NCI-H748 (cell line): ENCODE measurements at regions not wholly inside any gene's neighbourhood (a gene's known extent, or its start where the extent isn't known, plus 50 kb on each side); places are given as distances from the start of the nearest gene placed in this dataset.

Experiments used
- DNase-seq: peaks from one replicate; lab custom pipeline; 2025; ENCODE audit not compliant: unreplicated experiment; lab: John Stamatoyannopoulos, UW

DNA sequence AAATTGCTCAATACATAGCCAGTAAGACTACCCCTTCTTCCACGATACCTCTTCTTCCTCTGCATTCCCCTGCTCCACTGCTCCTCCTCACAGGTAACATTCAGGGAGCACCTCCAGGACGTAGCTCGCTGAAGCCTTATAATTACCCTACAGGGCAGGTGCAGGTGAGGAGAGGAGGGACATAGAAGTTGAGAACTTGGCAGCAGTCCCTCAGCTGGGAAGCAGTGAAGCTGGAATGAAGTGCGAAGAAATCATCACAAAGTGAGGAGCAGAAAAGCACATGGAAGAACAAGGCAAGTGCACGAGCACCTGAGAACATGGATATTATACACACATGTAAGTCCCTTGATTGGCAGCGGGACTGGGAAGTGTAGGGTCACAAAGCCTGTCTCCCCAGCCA is 118.2 kb downstream of the HSD17B3 start:
- DNase-seq: no peak

DNA sequence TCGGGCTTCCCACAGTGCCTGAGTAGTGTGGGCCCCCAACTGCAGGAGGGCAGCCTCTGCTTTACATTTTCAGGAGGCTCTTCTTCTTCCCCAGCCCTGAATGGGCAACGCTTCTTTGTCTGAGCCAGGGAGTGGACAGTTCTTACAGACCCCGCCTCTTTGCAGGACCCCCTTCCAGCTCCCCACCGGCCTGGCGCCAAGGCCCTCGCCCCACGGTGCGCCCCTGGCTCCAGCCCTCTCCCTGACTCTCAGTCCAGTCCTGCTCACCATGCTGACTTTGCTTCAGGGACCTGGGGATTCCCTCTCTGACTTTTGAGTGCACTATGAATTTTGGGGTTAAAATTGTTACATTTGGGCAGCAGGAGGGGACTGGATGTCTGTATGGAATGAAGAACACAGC is 123.8 kb downstream of the HSD17B3 start:
- DNase-seq: no peak

- DNase-seq: no peak
Measured at GRCh38 chr9:96177719-96178028, 124.3 kb downstream of the HSD17B3 start.

DNA sequence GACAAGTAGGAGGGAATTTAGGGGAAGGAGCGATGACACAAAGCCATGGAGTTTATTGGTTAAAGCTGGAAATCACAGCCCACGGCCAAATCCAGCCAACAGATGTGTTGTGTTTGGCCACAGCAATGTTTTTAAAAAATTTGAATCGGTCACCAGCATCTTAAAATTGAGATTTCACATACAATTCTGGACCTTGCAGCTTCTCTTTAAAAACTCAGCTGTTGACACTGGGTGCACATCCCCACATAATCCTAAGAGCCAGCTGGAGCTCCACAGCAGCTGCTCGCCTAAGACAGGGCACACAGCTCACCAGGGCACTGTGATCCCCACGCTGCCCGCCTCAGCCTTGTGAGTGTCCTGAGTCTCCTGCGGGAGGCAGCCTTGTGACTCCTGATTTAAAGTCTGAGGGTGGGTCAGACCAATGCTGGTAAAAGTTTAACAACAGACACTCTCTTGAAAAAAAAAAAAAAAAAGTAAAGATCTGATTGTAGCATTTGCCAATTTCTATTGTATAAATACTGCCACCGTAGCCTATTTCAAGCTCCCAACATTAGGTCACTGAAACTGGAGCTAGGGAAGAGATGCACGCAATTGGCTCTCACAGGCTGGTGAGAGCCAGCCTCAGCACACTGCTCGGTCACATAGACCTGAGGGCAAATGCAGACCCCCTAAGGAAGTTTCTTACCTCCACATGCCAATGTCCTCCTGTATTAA is 124.8 kb downstream of the HSD17B3 start:
- DNase-seq: no peak

- DNase-seq: no peak
Measured at GRCh38 chr9:96175796-96176195, 126.2 kb downstream of the HSD17B3 start.

DNA sequence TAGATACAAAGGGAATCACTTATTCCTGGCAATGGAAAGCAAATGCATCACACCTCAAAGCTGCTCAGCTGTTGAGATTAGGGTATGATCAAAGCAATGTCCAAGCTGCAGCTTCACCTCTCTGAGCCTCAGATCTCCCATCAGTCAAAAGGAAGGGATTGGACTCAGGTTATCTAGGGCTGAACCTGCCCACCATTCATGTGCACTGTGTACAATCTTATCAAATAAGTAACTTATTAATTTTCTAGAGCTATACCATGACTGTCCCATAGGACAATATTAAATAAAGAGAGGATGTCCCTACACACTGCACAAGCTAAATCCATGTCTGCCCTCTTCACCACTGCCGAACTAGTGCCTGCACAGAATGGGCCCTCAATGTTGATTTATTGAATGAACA is 127.0 kb downstream of the HSD17B3 start:
- no peak for DNase-seq

DNA sequence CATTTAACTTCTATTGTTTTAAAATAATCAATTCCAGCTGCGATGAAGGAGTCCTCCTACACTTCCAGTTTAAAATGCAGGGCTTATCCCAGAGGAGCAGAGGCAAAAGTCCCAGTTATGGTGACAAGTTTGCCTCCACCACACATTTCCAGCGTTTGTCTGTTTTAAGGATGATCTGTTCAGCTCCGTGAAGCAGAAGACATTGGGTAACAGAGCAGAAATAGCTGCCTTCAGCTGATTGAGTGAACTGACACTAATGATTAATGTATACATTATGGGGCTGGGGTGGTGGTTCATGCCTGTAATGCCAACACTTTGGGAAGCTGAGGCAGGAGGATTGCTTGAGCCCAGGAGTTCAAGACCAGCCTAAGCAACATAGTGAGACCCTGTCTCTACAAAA is 127.6 kb downstream of the HSD17B3 start:
- DNase-seq: no peak

GRCh38 chr9:96173640-96174039 is 128.3 kb downstream of the HSD17B3 start:
- DNase-seq: no peak

DNA sequence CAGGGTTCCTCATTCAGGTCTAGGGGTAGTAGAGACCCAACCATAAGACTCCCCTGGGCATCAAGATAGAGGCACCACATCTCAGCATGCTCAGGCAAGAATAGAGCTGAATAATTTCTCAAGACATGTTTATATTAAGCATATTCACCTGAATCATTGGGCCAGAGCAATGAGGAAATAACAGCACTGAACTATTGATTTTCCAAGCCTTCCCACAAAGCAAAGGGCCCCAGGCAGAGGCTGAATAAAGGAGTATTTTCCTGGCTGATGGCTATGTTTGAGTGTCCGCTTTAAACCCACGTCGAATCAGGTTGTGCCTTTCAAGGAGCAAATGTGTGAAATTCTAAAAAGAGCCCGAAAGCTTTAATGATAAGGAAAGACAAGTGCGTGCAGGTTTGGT is 129.2 kb downstream of the HSD17B3 start:
- DNase-seq: no peak

DNA sequence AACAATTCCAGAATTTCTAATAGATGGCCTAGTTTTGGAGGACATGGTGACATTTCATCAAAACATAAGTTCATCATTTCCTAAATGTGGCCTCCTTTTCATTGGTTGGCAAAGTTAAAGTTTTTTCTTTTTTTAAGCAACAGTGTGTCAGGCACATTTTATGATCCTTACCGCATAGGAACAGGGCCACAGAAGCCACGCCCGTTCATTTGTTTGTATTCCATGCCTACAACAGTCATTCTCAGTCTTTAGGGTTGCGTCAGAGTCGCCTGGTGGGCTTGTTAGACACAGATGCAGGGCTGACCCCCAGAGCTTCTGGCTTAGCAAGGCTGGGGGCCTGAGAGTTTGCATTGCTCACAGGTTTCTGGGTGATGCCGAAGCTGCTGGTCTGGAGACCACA is 130.2 kb downstream of the HSD17B3 start:
- DNase-seq: no peak

- DNase-seq: no peak
Measured at GRCh38 chr9:96169901-96170300, 132.1 kb downstream of the HSD17B3 start.

- peak; percentile 41 for DNase-seq
Measured at GRCh38 chr9:96169484-96169883, 132.5 kb downstream of the HSD17B3 start.

- DNase-seq: no peak
Measured at GRCh38 chr9:96168882-96169281, 133.1 kb downstream of the HSD17B3 start.

DNA sequence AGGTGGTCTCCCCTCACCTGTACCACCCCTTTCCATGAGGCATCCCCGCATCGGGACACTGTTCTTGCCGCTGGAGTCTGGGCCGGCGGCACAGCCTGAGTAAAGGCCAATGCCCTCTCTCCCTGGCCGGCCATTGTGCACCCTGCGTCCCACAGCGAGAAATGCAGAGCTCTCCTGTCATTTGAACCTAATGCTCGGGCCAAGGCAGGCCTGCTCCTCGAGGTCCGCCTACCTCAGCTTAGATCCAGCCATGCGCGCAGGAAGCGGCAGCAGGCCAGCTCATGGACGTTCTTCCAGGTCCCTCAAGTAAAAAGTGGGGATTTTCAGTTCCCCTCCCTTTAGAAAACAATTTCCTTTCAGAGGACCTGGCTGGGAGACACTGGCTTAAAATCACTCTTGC is 135.0 kb downstream of the HSD17B3 start:
- no peak for DNase-seq

- DNase-seq: no peak
Measured at GRCh38 chr9:96164268-96164683, 137.7 kb downstream of the HSD17B3 start.

DNA sequence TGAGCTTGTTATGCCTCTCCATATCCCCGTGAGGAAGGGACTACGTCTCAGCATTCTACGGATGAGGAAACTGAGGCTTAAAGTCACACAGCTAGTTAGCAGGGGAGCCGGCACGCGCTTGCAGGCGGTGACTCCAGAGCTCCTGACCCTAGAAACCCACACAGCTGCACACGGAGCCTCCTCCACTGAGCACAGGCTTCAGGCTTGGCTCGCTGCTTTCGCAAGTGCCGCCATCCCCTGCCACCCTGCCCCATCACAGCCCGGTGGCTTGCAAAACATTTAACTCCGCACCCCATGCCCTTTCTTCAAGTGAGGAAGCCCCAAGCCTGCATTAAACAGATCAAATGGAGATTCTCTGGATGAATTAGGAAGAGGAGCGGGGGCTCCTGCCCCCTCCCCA is 138.3 kb downstream of the HSD17B3 start:
- DNase-seq: no peak

DNA sequence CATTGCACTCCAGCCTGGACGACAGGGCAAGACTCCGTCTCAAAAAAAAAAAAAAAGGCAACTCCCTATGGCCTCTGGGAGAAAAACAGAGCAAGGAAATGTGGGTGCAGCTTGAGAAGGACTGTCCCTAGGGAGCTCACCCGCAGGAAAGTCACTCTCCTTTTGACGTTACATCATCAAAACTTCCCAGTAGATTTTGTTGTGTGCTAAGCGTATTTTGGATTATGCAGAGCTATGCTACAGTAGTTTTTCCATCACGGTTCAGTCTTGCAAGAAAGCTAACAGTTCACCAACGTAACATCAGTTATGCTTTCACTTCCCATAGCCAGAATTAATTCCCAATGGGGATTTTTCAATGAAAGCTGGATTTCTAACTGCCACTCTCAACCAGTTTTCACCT is 138.8 kb downstream of the HSD17B3 start:
- no peak for DNase-seq

- DNase-seq: no peak
Measured at GRCh38 chr9:96161819-96162218, 140.2 kb downstream of the HSD17B3 start.

DNA sequence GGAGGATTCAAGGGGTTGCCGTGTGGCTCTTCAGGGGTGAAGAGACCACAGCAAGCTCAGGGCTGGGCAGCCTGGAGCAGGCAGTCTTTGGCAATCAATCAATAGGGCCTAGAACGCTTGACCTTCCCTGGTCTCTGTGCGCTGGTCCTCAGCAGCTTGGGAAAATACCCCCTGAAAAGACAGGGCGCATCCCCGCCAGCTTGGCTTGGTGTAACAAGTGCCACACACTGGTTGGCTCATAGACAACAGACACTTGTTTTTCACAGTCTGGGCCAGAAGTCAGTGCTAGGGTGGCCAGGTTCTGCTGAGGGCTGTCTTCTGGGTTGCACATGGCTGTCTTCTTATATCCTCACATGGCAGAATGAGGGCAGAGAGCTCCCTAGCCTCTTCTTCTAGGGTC is 141.1 kb downstream of the HSD17B3 start:
- DNase-seq: no peak

- no peak for DNase-seq
Measured at GRCh38 chr9:96160168-96160567, 141.8 kb downstream of the HSD17B3 start.

DNA sequence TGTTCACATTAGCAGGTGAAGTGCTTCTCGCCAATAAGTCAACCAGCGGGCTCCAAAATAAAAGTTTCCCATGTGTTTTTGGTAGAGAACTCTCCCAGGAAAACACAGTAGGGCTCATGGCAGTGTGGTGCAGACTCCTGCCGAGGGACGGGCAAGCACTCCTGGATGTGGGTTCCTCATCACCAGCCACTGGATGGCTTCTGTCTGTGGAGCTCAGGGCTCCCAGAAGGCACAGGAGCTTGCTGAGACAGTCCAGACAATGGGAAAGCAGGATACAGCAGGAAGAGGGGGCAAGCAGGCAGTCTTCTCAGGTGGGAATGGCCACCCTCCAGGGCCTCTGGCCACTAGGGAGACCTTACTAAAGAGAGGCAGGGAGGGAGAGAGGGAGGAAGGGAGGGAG is 142.4 kb downstream of the HSD17B3 start:
- no peak for DNase-seq

DNA sequence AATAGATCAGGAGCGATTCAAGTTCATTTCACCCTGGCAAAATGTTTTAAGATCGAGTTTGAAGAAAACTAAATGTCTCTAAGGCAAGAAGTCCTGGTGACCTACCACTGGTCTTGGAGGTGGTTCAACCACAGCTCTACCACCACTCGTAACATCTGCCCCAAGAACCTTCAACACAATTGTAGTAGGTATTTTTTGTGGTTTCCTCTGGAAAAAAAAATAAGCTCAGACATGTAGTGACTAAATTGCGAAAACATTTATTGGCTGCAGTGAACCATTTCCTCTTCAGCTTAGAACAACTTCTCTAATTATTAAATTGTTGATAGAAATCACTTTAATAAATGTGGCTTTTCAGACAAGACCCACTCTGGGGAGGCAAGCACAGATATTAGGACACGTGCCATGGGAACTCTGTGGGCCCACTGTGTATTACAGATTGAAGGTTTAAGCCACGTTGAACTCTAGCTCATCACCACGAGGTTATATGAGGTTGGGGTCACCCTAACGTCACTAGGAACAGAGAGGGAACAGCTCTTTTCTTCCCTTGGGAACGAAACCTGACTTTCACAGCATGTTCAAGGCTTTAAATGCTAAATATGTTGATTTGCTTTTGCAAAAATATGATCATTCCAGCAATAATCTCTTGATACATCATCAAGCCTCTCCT is 142.9 kb downstream of the HSD17B3 start:
- no peak for DNase-seq

GRCh38 chr9:96158147-96158546 is 143.8 kb downstream of the HSD17B3 start:
- no peak for DNase-seq
